DOHH2 (cell line): ENCODE measurements at regions not wholly inside any gene's neighbourhood (a gene's known extent, or its start where the extent isn't known, plus 50 kb on each side); places are given as distances from the start of the nearest gene placed in this dataset.

Source experiments
- CTCF ChIP-seq: fragments of 200-600 bp; sonication (generic); IDR thresholded peaks from one replicate; pipeline ENCODE4 v1.5.1; 2014; ENCODE audit warnings: antibody characterized with exemption, mild to moderate bottlenecking, low read depth, low read length; ENCODE audit not compliant: poor library complexity, severe bottlenecking
- EZH2phosphoT487 ChIP-seq: fragments of 200-600 bp; sonication (generic); IDR thresholded peaks from 2 replicates; pipeline ENCODE4 v1.6.1; 2017; ENCODE audit warnings: borderline replicate concordance, mild to moderate bottlenecking, antibody characterized with exemption, low read length, moderate library complexity, mixed read lengths

GRCh38 chr11:131297441-131297840 is 73.0 kb upstream of the NTM start:
- TF ChIP-seq CTCF: no peak
- TF ChIP-seq EZH2phosphoT487: no peak
